ENCODE measurements at regions not wholly inside any gene's neighbourhood (a gene's known extent, or its start where the extent isn't known, plus 50 kb on each side); places are given as distances from the start of the nearest gene placed in this dataset.

GRCh38 chr5:117203584-117203983 lies 629.0 kb upstream of the SEMA6A start:
- no peak for DNase-seq (ENCODE audit: low read depth)
- H3K4me3 ChIP-seq (ENCODE audit: low read length), result no peak overlapping the region
- TF ChIP-seq CTCF (conservative IDR thresholded peaks at IDR 0.05; ENCODE audit: low read depth, low read length), result no peak

- no peak for DNase-seq (ENCODE audit: low read depth)
- no peak overlapping the region for H3K4me3 ChIP-seq (ENCODE audit: low read length)
- no peak for TF ChIP-seq CTCF (conservative IDR thresholded peaks at IDR 0.05; ENCODE audit: low read depth, low read length)
These were observed 626.4 kb upstream of the SEMA6A start for GRCh38 chr5:117201001-117201400.

GRCh38 chr5:117195076-117195475 lies 620.5 kb upstream of the SEMA6A start:
- no peak for TF ChIP-seq CTCF (conservative IDR thresholded peaks at IDR 0.05; ENCODE audit: low read depth, low read length)
- no peak overlapping the region for H3K4me3 ChIP-seq (ENCODE audit: low read length)

GRCh38 chr5:117191251-117191650 lies 616.6 kb upstream of the SEMA6A start:
- TF ChIP-seq CTCF (conservative IDR thresholded peaks at IDR 0.05; ENCODE audit: low read depth, low read length), result no peak

More at GRCh38 chr5:117195076-117195475, 620.5 kb upstream of the SEMA6A start:
- no peak for DNase-seq (ENCODE audit: low read depth)

GRCh38 chr5:117189784-117190183 lies 615.2 kb upstream of the SEMA6A start:
- TF ChIP-seq CTCF (conservative IDR thresholded peaks at IDR 0.05; ENCODE audit: low read depth, low read length), result no peak

More at GRCh38 chr5:117191251-117191650, 616.6 kb upstream of the SEMA6A start:
- no peak for DNase-seq (ENCODE audit: low read depth)
- H3K4me3 ChIP-seq (ENCODE audit: low read length), result no peak overlapping the region

GRCh38 chr5:117188211-117188610 lies 613.6 kb upstream of the SEMA6A start:
- peak; percentile 7 for DNase-seq (ENCODE audit: low read depth)
- TF ChIP-seq CTCF (conservative IDR thresholded peaks at IDR 0.05; ENCODE audit: low read depth, low read length), result no peak

More at GRCh38 chr5:117189784-117190183, 615.2 kb upstream of the SEMA6A start:
- H3K4me3 ChIP-seq (ENCODE audit: low read length), result no peak overlapping the region
- DNase-seq (ENCODE audit: low read depth), result no peak

GRCh38 chr5:117186751-117187150 lies 612.1 kb upstream of the SEMA6A start:
- no peak for TF ChIP-seq CTCF (conservative IDR thresholded peaks at IDR 0.05; ENCODE audit: low read depth, low read length)
- DNase-seq (ENCODE audit: low read depth), result no peak
- no peak overlapping the region for H3K4me3 ChIP-seq (ENCODE audit: low read length)

More at GRCh38 chr5:117188211-117188610, 613.6 kb upstream of the SEMA6A start:
- no peak overlapping the region for H3K4me3 ChIP-seq (ENCODE audit: low read length)
